Trophoblast cell (in vitro differentiated cells and primary cell): ENCODE measurements at regions not wholly inside any gene's neighbourhood (a gene's known extent, or its start where the extent isn't known, plus 50 kb on each side); places are given as distances from the start of the nearest gene placed in this dataset.

Experiments used
- DNase-seq, 2 donors: peaks; one replicate each; pipeline ENCODE4 v3.0.0-alpha.2; 2016
- H2AFZ ChIP-seq: 2 replicates; pipeline ENCODE4 v1.6.1; 2013; ENCODE audit warnings: low read length, moderate library complexity, mild to moderate bottlenecking; ENCODE audit not compliant: insufficient read depth, poor library complexity
- H2AK5ac ChIP-seq: 2 replicates; pipeline ENCODE4 v1.6.1; 2013; ENCODE audit warnings: mild to moderate bottlenecking, low read length
- H2BK120ac ChIP-seq: 2 replicates; pipeline ENCODE4 v1.6.1; 2013; ENCODE audit warnings: low read length, mild to moderate bottlenecking, moderate library complexity; ENCODE audit not compliant: insufficient read depth, poor library complexity
- H2BK12ac ChIP-seq: 2 replicates; pipeline ENCODE4 v1.6.1; 2013; ENCODE audit warnings: mild to moderate bottlenecking, low read length, moderate library complexity
- H2BK5ac ChIP-seq: 2 replicates; pipeline ENCODE4 v1.6.1; 2013; ENCODE audit warnings: low read length, low read depth, moderate library complexity, mild to moderate bottlenecking; ENCODE audit not compliant: poor library complexity
- H3K14ac ChIP-seq: 2 replicates; pipeline ENCODE4 v1.6.1; 2013; ENCODE audit warnings: mild to moderate bottlenecking, low read length
- H3K18ac ChIP-seq: 2 replicates; pipeline ENCODE4 v1.6.1; 2013; ENCODE audit warnings: mild to moderate bottlenecking, low read length
- H3K23ac ChIP-seq: 2 replicates; pipeline ENCODE4 v1.6.1; 2013; ENCODE audit warnings: low read length
- H3K27ac ChIP-seq: 2 replicates; pipeline ENCODE4 v1.5.1; 2013; ENCODE audit warnings: low read depth, mild to moderate bottlenecking, inconsistent platforms, low read length, moderate library complexity
- H3K27me3 ChIP-seq: 2 replicates; pipeline ENCODE4 v1.6.1; 2013; ENCODE audit warnings: inconsistent platforms, mild to moderate bottlenecking, low read length, moderate library complexity; ENCODE audit not compliant: insufficient read depth
- H3K36me3 ChIP-seq, 2 experiments: 1 replicate in 1 of 2; 2 replicates in 1 of 2; pipeline ENCODE4 v1.6.1; 2013; ENCODE audit warnings: low read length in 2 of 2, mild to moderate bottlenecking in 2 of 2, moderate library complexity in 1 of 2; ENCODE audit not compliant: insufficient read depth in 2 of 2, control insufficient read depth in 1 of 2
- H3K4ac ChIP-seq: 2 replicates; pipeline ENCODE4 v1.6.1; 2013; ENCODE audit warnings: low read depth, mild to moderate bottlenecking, low read length, moderate library complexity
- H3K4me1 ChIP-seq, 2 experiments: 1 replicate in 1 of 2; 2 replicates in 1 of 2; pipeline ENCODE4 v1.6.1; 2013; ENCODE audit warnings: low read length in 2 of 2, mild to moderate bottlenecking in 2 of 2, moderate library complexity in 1 of 2; ENCODE audit not compliant: insufficient read depth in 2 of 2, control insufficient read depth in 1 of 2
- H3K4me2 ChIP-seq: 2 replicates; pipeline ENCODE4 v1.6.1; 2013; ENCODE audit warnings: inconsistent platforms, mild to moderate bottlenecking, low read length, moderate library complexity
- H3K4me3 ChIP-seq: 2 replicates; pipeline ENCODE4 v1.5.1; 2013; ENCODE audit warnings: mild to moderate bottlenecking, low read depth, low read length, inconsistent platforms
- H3K79me1 ChIP-seq: one replicate; pipeline ENCODE4 v1.6.1; 2013; ENCODE audit warnings: low read length
- H3K79me2 ChIP-seq: 2 replicates; pipeline ENCODE4 v1.6.1; 2013; ENCODE audit warnings: low read length, mild to moderate bottlenecking; ENCODE audit not compliant: control insufficient read depth, insufficient read depth, poor library complexity
- H3K9ac ChIP-seq: 2 replicates; pipeline ENCODE4 v1.6.1; 2013; ENCODE audit warnings: mild to moderate bottlenecking, low read length
- H3K9me3 ChIP-seq: 2 replicates; pipeline ENCODE4 v1.6.1; 2013; ENCODE audit warnings: low read depth, mild to moderate bottlenecking, control low read depth, inconsistent platforms, low read length; ENCODE audit not compliant: insufficient read depth
- H4K12ac ChIP-seq: 2 replicates; pipeline ENCODE4 v1.6.1; 2013; ENCODE audit warnings: low read depth, mild to moderate bottlenecking, low read length, moderate library complexity
- H4K8ac ChIP-seq: 2 replicates; pipeline ENCODE4 v1.6.1; 2013; ENCODE audit warnings: low read depth, mild to moderate bottlenecking, low read length, moderate library complexity
- H4K91ac ChIP-seq: one replicate; pipeline ENCODE4 v1.6.1; 2013; ENCODE audit warnings: low read depth, mild to moderate bottlenecking, low read length, moderate library complexity
- WGBS: extraction: QIAGEN DNeasy Blood & Tissue Kit; methylation state at CpG from one replicate; pipeline ENCODE4 v1.1.7; 2013; ENCODE audit warnings: missing lambda C conversion rate; ENCODE audit not compliant: insufficient read length, insufficient coverage; ENCODE audit errors: extremely low coverage; 5-methylcytosine and 5-hydroxymethylcytosine counted together

DNA sequence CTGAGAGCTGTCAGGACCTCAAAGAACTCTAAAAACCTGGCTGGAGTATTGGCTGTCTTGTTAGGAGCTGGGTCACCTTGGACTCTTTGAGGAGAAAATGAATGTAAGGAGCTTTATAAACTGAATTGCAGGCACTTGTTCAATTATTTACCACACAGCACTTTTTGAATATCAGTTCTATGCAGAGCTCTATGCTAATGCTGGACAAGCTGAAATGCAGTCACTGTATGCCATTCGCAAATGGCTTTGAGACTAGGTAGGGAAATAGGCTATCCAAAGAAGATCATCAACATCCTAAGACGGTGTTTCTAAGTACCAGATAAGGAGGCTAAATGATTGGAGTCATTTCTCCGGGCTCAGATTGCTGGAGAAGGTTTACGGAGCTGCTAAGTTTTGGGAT lies 333.5 kb downstream of the SIPA1L2 start:
- WGBS = no CpG with 5 or more reads among the region's 4 CpGs
- Histone ChIP-seq H3K18ac (no peak overlapping the region), H3K79me1 (no peaks in the 10 kb centered on the region), H3K4me3 (no peak overlapping the region), H3K9me3 (no peaks in the 10 kb centered on the region), H4K8ac (no peak overlapping the region), H2BK5ac (no peak overlapping the region), H3K27me3 (no peaks in the 10 kb centered on the region), H3K4me2 (no peak overlapping the region), H3K23ac (no peak overlapping the region), H3K36me3 (no peaks in the 10 kb centered on the region), H2AK5ac (no peak overlapping the region), H2BK12ac (no peak overlapping the region), H3K9ac (no peak overlapping the region), H2BK120ac (no peak overlapping the region), H3K79me2 (no peaks in the 10 kb centered on the region), H4K12ac (no peak overlapping the region), H3K4me1 (no peaks in the 10 kb centered on the region), H2AFZ (no peak overlapping the region), H3K4ac (no peak overlapping the region), H4K91ac (no peak overlapping the region), H3K14ac (no peak overlapping the region), H3K27ac (no peak overlapping the region)
- no peak for DNase-seq

DNA sequence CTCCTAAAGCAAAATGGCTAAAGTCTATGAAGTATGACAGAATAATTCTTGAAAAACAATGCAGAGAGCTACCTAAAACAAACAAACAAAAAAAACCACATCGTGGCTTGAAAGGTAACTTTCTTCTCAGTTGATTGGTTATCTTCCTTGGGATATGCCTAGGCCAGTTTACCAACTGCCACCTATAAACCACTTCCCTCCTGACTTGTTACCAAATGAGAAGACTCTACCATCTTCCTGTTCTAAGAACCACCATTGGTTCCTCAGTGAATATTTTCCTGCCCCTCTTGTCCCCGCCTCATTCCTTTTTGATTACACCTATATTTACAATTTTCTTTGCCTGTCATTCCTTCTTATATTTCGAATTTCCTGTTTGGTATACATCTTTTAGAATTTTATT lies 336.6 kb downstream of the SIPA1L2 start:
- H4K12ac ChIP-seq = no peak overlapping the region
- H3K4ac ChIP-seq = no peak overlapping the region
- no peak overlapping the region for H4K91ac ChIP-seq
- no peak overlapping the region for H4K8ac ChIP-seq
- no peak overlapping the region for H3K18ac ChIP-seq
- H2BK5ac ChIP-seq = no peak overlapping the region
- H3K14ac ChIP-seq = no peak overlapping the region
- H3K27ac ChIP-seq = no peak overlapping the region
- no peak overlapping the region for H2BK120ac ChIP-seq
- H2AFZ ChIP-seq = no peak overlapping the region
- H3K4me3 ChIP-seq = no peak overlapping the region
- H3K27me3 ChIP-seq = no peaks in the 10 kb centered on the region
- H2BK12ac ChIP-seq = no peak overlapping the region
- DNase-seq = no peak
- H3K79me2 ChIP-seq = no peaks in the 10 kb centered on the region
- H3K9me3 ChIP-seq = no peaks in the 10 kb centered on the region
- no peak overlapping the region for H3K23ac ChIP-seq
- H3K4me1 ChIP-seq = no peaks in the 10 kb centered on the region
- no CpG with 5 or more reads among the region's 3 CpGs for WGBS
- no peaks in the 10 kb centered on the region for H3K79me1 ChIP-seq
- no peak overlapping the region for H3K9ac ChIP-seq
- no peak overlapping the region for H3K4me2 ChIP-seq
- H2AK5ac ChIP-seq = no peak overlapping the region
- H3K36me3 ChIP-seq = no peaks in the 10 kb centered on the region

DNA sequence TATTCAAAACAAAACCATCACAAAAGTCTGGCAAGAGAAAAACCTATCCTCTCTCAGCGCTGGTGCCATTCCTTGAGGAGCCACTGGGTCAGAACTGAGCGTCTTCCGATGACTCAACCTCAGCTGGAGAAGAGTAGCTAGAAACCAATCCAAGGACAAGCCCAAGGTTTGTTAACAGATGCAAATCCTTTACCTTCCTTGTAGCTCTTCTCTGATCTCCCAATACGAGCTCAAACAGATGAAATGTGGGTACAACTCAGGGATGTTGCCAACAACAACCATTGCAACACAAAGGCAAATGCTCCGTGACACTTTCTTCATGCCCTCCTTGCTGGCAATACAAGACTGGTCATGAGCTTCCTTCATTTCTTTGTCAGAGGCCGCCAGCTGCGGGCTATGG lies 337.1 kb downstream of the SIPA1L2 start:
- Histone ChIP-seq H3K18ac (no peak overlapping the region), H3K9me3 (no peaks in the 10 kb centered on the region), H3K4me2 (no peak overlapping the region), H3K9ac (no peak overlapping the region), H3K23ac (no peak overlapping the region), H2AK5ac (no peak overlapping the region), H3K14ac (no peak overlapping the region), H3K4me3 (no peak overlapping the region), H3K4me1 (no peaks in the 10 kb centered on the region), H2BK120ac (no peak overlapping the region), H3K4ac (no peak overlapping the region), H2BK5ac (no peak overlapping the region), H4K91ac (no peak overlapping the region), H3K79me2 (no peaks in the 10 kb centered on the region), H3K36me3 (no peaks in the 10 kb centered on the region), H2BK12ac (no peak overlapping the region), H4K12ac (no peak overlapping the region), H3K27me3 (no peaks in the 10 kb centered on the region), H3K79me1 (no peaks in the 10 kb centered on the region), H2AFZ (no peak overlapping the region), H4K8ac (no peak overlapping the region), H3K27ac (no peak overlapping the region)
- no CpG with 5 or more reads among the region's 7 CpGs for WGBS
- peak in 1 of 2 donors; percentile 41 for DNase-seq

DNA sequence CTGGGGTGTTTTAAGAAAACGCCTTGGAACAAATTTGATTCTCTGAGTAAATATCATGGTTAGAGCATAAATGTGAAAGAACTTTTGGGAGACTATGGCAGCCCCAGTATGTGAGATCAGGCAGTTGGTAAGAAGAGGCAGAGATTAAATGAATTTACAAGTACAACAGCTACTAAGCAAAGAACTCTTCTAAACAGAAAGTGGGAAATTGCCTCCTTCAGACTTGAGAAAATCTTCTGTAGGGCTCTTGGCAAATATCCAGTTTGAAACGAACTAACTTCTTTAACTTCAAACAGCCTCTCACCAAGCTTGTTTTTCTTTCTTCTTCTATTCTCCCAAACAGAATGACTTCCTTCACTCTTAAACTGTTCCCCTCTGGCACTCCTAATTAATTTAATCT lies 337.7 kb downstream of the SIPA1L2 start:
- no peak overlapping the region for H2AK5ac ChIP-seq
- H3K4me3 ChIP-seq = no peak overlapping the region
- no peaks in the 10 kb centered on the region for H3K79me2 ChIP-seq
- no CpG with 5 or more reads among the region's 2 CpGs for WGBS
- no peak overlapping the region for H3K14ac ChIP-seq
- no peaks in the 10 kb centered on the region for H3K4me1 ChIP-seq
- H4K8ac ChIP-seq = no peak overlapping the region
- no peak for DNase-seq
- H2BK5ac ChIP-seq = no peak overlapping the region
- no peak overlapping the region for H3K23ac ChIP-seq
- no peak overlapping the region for H2BK120ac ChIP-seq
- H2BK12ac ChIP-seq = no peak overlapping the region
- H3K36me3 ChIP-seq = no peaks in the 10 kb centered on the region
- no peak overlapping the region for H4K12ac ChIP-seq
- H3K27ac ChIP-seq = no peak overlapping the region
- H3K27me3 ChIP-seq = no peaks in the 10 kb centered on the region
- H4K91ac ChIP-seq = no peak overlapping the region
- no peak overlapping the region for H3K18ac ChIP-seq
- no peak overlapping the region for H3K4me2 ChIP-seq
- H3K9me3 ChIP-seq = no peaks in the 10 kb centered on the region
- no peaks in the 10 kb centered on the region for H3K79me1 ChIP-seq
- H3K9ac ChIP-seq = no peak overlapping the region
- H2AFZ ChIP-seq = no peak overlapping the region
- H3K4ac ChIP-seq = no peak overlapping the region
